HepG2 (cell line): ENCODE measurements at regions not wholly inside any gene's neighbourhood (a gene's known extent, or its start where the extent isn't known, plus 50 kb on each side); places are given as distances from the start of the nearest gene placed in this dataset.

Experiments used
- FOSL1 ChIP-seq: sonication (generic); formaldehyde crosslinking; IDR thresholded peaks from 2 replicates; pipeline ENCODE4 v1.9.0; 2021; ENCODE audit warnings: missing genetic modification reagents, borderline replicate concordance
- JUND ChIP-seq: sonication (generic); formaldehyde crosslinking; IDR thresholded peaks from 2 replicates; pipeline ENCODE4 v1.8.0; 2022; ENCODE audit warnings: mild to moderate bottlenecking, missing genetic modification reagents
- ZNF317 ChIP-seq: sonication (generic); formaldehyde crosslinking; IDR thresholded peaks from 2 replicates; pipeline ENCODE4 v1.5.0; 2020; ENCODE audit warnings: mild to moderate bottlenecking, missing genetic modification reagents
- TF ChIP-seq, protein P1 (sequence below): sonication (generic); formaldehyde crosslinking; IDR thresholded peaks from 2 replicates; pipeline ENCODE4 v1.5.0; 2020; ENCODE audit warnings: mild to moderate bottlenecking, missing genetic modification reagents, borderline replicate concordance
- TF ChIP-seq, protein P2 (sequence below): sonication (generic); formaldehyde crosslinking; IDR thresholded peaks from 2 replicates; pipeline ENCODE4 v1.5.0; 2020; ENCODE audit warnings: mild to moderate bottlenecking, missing genetic modification reagents, moderate library complexity

DNA sequence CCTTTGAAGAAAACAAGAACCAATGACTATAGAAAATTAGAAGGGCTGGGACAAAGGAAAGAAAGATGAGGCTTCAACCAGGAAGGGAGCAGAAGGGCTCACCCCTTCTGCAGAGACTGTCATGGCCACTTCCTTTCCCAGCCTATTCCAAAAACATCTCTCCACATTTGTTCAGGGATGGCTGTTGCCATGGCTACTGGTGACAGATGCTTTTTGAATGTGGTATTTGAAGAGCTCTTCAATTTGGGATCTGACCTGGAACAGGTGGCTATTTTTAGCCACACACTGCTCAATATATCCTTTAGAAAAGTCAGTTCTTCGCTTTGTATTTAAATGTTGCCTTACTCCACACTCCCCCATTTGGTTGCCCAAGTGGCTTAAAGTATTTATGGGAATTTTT is 64.1 kb upstream of the LCLAT1 start:
- TF ChIP-seq FOSL1 (CRISPR knock-in tag) (no peak), JUND (CRISPR knock-in tag) (no peak), ZNF317 (CRISPR knock-in tag) (no peak)
- TF ChIP-seq, protein P1, sequence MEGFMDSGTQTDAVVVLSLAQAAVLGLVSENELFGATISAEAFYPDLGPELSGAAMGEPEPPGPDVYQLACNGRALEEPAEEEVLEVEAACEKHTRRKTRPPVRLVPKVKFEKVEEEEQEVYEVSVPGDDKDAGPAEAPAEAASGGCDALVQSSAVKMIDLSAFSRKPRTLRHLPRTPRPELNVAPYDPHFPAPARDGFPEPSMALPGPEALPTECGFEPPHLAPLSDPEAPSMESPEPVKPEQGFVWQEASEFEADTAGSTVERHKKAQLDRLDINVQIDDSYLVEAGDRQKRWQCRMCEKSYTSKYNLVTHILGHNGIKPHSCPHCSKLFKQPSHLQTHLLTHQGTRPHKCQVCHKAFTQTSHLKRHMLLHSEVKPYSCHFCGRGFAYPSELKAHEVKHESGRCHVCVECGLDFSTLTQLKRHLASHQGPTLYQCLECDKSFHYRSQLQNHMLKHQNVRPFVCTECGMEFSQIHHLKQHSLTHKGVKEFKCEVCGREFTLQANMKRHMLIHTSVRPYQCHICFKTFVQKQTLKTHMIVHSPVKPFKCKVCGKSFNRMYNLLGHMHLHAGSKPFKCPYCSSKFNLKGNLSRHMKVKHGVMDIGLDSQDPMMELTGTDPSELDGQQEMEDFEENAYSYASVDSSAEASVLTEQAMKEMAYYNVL (CRISPR knock-in tag), result no peak
- TF ChIP-seq, protein P2, sequence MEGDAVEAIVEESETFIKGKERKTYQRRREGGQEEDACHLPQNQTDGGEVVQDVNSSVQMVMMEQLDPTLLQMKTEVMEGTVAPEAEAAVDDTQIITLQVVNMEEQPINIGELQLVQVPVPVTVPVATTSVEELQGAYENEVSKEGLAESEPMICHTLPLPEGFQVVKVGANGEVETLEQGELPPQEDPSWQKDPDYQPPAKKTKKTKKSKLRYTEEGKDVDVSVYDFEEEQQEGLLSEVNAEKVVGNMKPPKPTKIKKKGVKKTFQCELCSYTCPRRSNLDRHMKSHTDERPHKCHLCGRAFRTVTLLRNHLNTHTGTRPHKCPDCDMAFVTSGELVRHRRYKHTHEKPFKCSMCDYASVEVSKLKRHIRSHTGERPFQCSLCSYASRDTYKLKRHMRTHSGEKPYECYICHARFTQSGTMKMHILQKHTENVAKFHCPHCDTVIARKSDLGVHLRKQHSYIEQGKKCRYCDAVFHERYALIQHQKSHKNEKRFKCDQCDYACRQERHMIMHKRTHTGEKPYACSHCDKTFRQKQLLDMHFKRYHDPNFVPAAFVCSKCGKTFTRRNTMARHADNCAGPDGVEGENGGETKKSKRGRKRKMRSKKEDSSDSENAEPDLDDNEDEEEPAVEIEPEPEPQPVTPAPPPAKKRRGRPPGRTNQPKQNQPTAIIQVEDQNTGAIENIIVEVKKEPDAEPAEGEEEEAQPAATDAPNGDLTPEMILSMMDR (CRISPR knock-in tag), result no peak
